IMR-90 (cell line): ENCODE measurements at regions not wholly inside any gene's neighbourhood (a gene's known extent, or its start where the extent isn't known, plus 50 kb on each side); places are given as distances from the start of the nearest gene placed in this dataset.

Source experiments
- ATAC-seq: fragments of 200-7000 bp; cut with Tn5 transposase; 2 replicates; pipeline ENCODE4 v1.9.1; 2020; ENCODE audit warnings: low read depth, mild to moderate bottlenecking, moderate library complexity
- BruUV-seq: library from RNA; stranded (reverse); fragments of 400-500 nt; replicated peaks from 2 replicates; lab custom pipeline; 2021; lab: Mats Ljungman, UMichigan
- CTCF ChIA-PET: fragments of 300-600 bp; formaldehyde crosslinking; extraction: SDS; loops from one replicate; lab custom pipeline; 2021; ENCODE audit warnings: antibody characterized with exemption; lab: Yijun Ruan, JAX
- POLR2A ChIA-PET: fragments of 300-600 bp; sonication (Branson Sonifier 250); formaldehyde crosslinking; loops from one replicate; lab custom pipeline; 2022; ENCODE audit warnings: antibody characterized with exemption; ENCODE audit not compliant: unreplicated experiment; lab: Charles Lee
- DNase-seq: peaks from one replicate; pipeline ENCODE4 v3.0.0; 2013
- H2AFZ ChIP-seq: replicated peaks from 2 replicates; pipeline ENCODE3; 2013; ENCODE audit warnings: low read length, mild to moderate bottlenecking; ENCODE audit not compliant: poor library complexity
- H2AK5ac ChIP-seq: 2 replicates; pipeline ENCODE4 v1.6.1; 2013; ENCODE audit warnings: low read depth, low read length, inconsistent platforms
- H2AK9ac ChIP-seq: replicated peaks from 2 replicates; pipeline ENCODE3; 2013; ENCODE audit warnings: mild to moderate bottlenecking, low read depth, low read length, moderate library complexity; ENCODE audit not compliant: poor library complexity
- H2BK120ac ChIP-seq: 2 replicates; pipeline ENCODE4 v1.6.1; 2013; ENCODE audit warnings: low read depth, low read length, inconsistent platforms
- H2BK15ac ChIP-seq: 3 replicates; pipeline ENCODE4 v1.6.1; 2013; ENCODE audit warnings: low read depth, low read length, inconsistent platforms
- H2BK20ac ChIP-seq: 2 replicates; pipeline ENCODE4 v1.6.1; 2013; ENCODE audit warnings: low read depth, mild to moderate bottlenecking, inconsistent platforms, low read length, moderate library complexity
- H2BK5ac ChIP-seq: 2 replicates; pipeline ENCODE4 v1.6.1; 2013; ENCODE audit warnings: mild to moderate bottlenecking, low read depth, low read length, inconsistent platforms; ENCODE audit not compliant: poor library complexity, severe bottlenecking
- H3K14ac ChIP-seq: replicated peaks from 2 replicates; pipeline ENCODE4 v1.6.1; 2013; ENCODE audit warnings: low read depth, low read length, inconsistent platforms
- H3K18ac ChIP-seq: 2 replicates; pipeline ENCODE4 v1.6.1; 2013; ENCODE audit warnings: low read depth, low read length, control low read depth
- H3K23ac ChIP-seq: 2 replicates; pipeline ENCODE4 v1.6.1; 2013; ENCODE audit warnings: low read depth, low read length, inconsistent platforms
- H3K27ac ChIP-seq: 2 replicates; pipeline ENCODE4 v1.5.1; 2013; ENCODE audit warnings: mild to moderate bottlenecking, control low read depth, low read length; ENCODE audit not compliant: insufficient read depth
- H3K27me3 ChIP-seq: 2 replicates; pipeline ENCODE4 v1.6.1; 2013; ENCODE audit warnings: low read length; ENCODE audit not compliant: control insufficient read depth, insufficient read depth
- H3K36me3 ChIP-seq: 2 replicates; pipeline ENCODE4 v1.6.1; 2013; ENCODE audit warnings: low read length, mixed read lengths; ENCODE audit not compliant: control insufficient read depth, insufficient read depth
- H3K4ac ChIP-seq: 2 replicates; pipeline ENCODE4 v1.6.1; 2013; ENCODE audit warnings: low read depth, low read length, inconsistent platforms
- H3K4me1 ChIP-seq: 2 replicates; pipeline ENCODE4 v1.6.1; 2013; ENCODE audit warnings: low read length, mixed read lengths; ENCODE audit not compliant: control insufficient read depth, insufficient read depth
- H3K4me2 ChIP-seq: 2 replicates; pipeline ENCODE4 v1.6.1; 2013; ENCODE audit warnings: low read depth, mild to moderate bottlenecking, control low read depth, low read length, moderate library complexity
- H3K4me3 ChIP-seq: 2 replicates; pipeline ENCODE4 v1.5.1; 2013; ENCODE audit warnings: low read depth, mild to moderate bottlenecking, control low read depth, low read length, moderate library complexity; ENCODE audit not compliant: insufficient read depth
- H3K56ac ChIP-seq: 2 replicates; pipeline ENCODE4 v1.6.1; 2013; ENCODE audit warnings: low read length, inconsistent platforms; ENCODE audit not compliant: insufficient read depth; ENCODE audit errors: extremely low read depth
- H3K79me1 ChIP-seq, 2 experiments: 2 replicates each; pipeline ENCODE4 v1.6.1; 2013; ENCODE audit warnings: low read length in 2 of 2, inconsistent platforms in 1 of 2, low read depth in 1 of 2
- H3K9ac ChIP-seq: 2 replicates; pipeline ENCODE4 v1.6.1; 2013; ENCODE audit warnings: low read depth, low read length, control low read depth
- H3K9me1 ChIP-seq: 2 replicates; pipeline ENCODE4 v1.6.1; 2013; ENCODE audit warnings: low read length, inconsistent platforms; ENCODE audit not compliant: insufficient read depth
- H3K9me3 ChIP-seq: 2 replicates; pipeline ENCODE4 v1.6.1; 2013; ENCODE audit warnings: low read length; ENCODE audit not compliant: control insufficient read depth, insufficient read depth
- H4K20me1 ChIP-seq: 2 replicates; pipeline ENCODE4 v1.6.1; 2013; ENCODE audit warnings: low read length, inconsistent platforms; ENCODE audit not compliant: insufficient read depth
- H4K5ac ChIP-seq: 2 replicates; pipeline ENCODE4 v1.6.1; 2013; ENCODE audit warnings: mild to moderate bottlenecking, low read depth, low read length, control low read depth
- H4K8ac ChIP-seq, 2 experiments: 2 replicates each; pipeline ENCODE4 v1.6.1; 2013; ENCODE audit warnings: low read depth in 2 of 2, low read length in 2 of 2, control low read depth in 1 of 2, inconsistent platforms in 1 of 2
- H4K91ac ChIP-seq: 2 replicates; pipeline ENCODE4 v1.6.1; 2013; ENCODE audit warnings: low read depth, low read length, inconsistent platforms; ENCODE audit not compliant: insufficient read depth
- BHLHE40 ChIP-seq: fragments of 150-350 bp; IDR thresholded peaks from 2 replicates; pipeline ENCODE4 v1.6.1; 2016; ENCODE audit warnings: mild to moderate bottlenecking, low read depth, low read length
- CEBPB ChIP-seq: IDR thresholded peaks from 2 replicates; pipeline ENCODE4 v1.6.1; 2012; ENCODE audit warnings: low read depth, low read length, improper control_type of control experiment
- CHD1 ChIP-seq: IDR thresholded peaks from 2 replicates; pipeline ENCODE4 v1.6.1; 2012; ENCODE audit warnings: low read depth, low read length, improper control_type of control experiment
- FOS ChIP-seq: fragments of 150-350 bp; IDR thresholded peaks from 2 replicates; pipeline ENCODE4 v1.6.1; 2016; ENCODE audit warnings: low read depth, low read length
- MAFK ChIP-seq: IDR thresholded peaks from 2 replicates; pipeline ENCODE4 v1.6.1; 2012; ENCODE audit warnings: low read depth, low read length, improper control_type of control experiment
- POLR2A ChIP-seq: IDR thresholded peaks from 2 replicates; pipeline ENCODE4 v1.6.1; 2012; ENCODE audit warnings: mild to moderate bottlenecking, low read depth, low read length
- RAD21 ChIP-seq: IDR thresholded peaks from 2 replicates; pipeline ENCODE4 v1.6.1; 2012; ENCODE audit warnings: low read length, improper control_type of control experiment
- RFX5 ChIP-seq: IDR thresholded peaks from 2 replicates; pipeline ENCODE4 v1.8.0; 2012; ENCODE audit warnings: low read depth, mild to moderate bottlenecking, low read length, moderate library complexity
- SMC3 ChIP-seq: fragments of 150-350 bp; IDR thresholded peaks from 2 replicates; pipeline ENCODE4 v1.6.1; 2016; ENCODE audit warnings: low read depth, mild to moderate bottlenecking, antibody characterized with exemption, low read length, moderate library complexity
- USF2 ChIP-seq: fragments of 150-350 bp; IDR thresholded peaks from 2 replicates; pipeline ENCODE4 v1.6.1; 2017; ENCODE audit warnings: mild to moderate bottlenecking, antibody characterized with exemption, low read length, low read depth
- WGBS, 2 experiments: methylation state at CpG; one replicate each; pipeline versions ENCODE4 v1.1.5 to v1.1.7; 2013; ENCODE audit warnings: missing lambda C conversion rate in 2 of 2; ENCODE audit not compliant: insufficient read length in 1 of 2; ENCODE audit errors: extremely low coverage in 2 of 2; 5-methylcytosine and 5-hydroxymethylcytosine counted together
- dilution Hi-C: fragments of 300-500 bp; cut with HindIII; formaldehyde crosslinking; loops from one replicate; pipeline ENCODE4 v1.14.3; 2018; ENCODE audit warnings: low sequenced_read_pairs; ENCODE audit not compliant: unreplicated experiment
- in situ Hi-C: fragments of 300-500 bp; cut with MboI; formaldehyde crosslinking; loops from 3 replicates; pipeline ENCODE4 v1.14.3; 2019; ENCODE audit warnings: low sequenced_read_pairs, inconsistent platforms, mixed read lengths
- intact Hi-C: fragments of 100-400 bp; cut with micrococcal nuclease; formaldehyde crosslinking; loops from 2 replicates; pipeline ENCODE4 v1.10.0; 2022
- TF ChIP-seq, protein P1 (sequence below): fragments of 150-350 bp; IDR thresholded peaks from 2 replicates; pipeline ENCODE4 v1.6.1; 2016; ENCODE audit warnings: low read depth, mild to moderate bottlenecking, low read length, moderate library complexity, borderline replicate concordance

DNA sequence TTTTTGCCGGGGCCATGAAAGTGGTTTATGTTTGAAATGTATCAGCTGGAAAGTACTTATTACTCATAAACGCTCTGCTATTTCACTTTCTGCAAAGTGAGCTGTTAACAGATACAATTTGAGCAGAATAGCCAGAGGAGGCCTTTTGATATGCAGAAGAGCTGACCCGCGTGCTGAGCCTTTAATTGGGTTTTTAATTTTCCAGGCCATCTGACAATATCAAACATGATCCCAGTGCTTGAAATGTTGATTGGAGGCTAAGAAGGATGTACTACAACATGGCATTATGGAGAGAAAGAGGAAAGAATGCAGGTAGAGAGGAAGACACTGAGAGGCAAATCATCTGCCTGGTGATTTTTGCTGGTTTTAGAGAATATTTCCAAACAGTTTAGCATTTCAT is 261.3 kb upstream of the MEIS2 start:
- H4K8ac ChIP-seq: no peak overlapping the region
- no peak overlapping the region for H2BK15ac ChIP-seq
- no peaks in the 10 kb centered on the region for H3K9me1 ChIP-seq
- H2BK5ac ChIP-seq: no peak overlapping the region
- no peak overlapping the region for H3K4ac ChIP-seq
- DNase-seq: no peak
- dilution Hi-C loops: no loop called here
- no peak overlapping the region for H4K5ac ChIP-seq
- no CpG with 5 or more reads among the region's 4 CpGs for WGBS, 2 experiments
- no peak for ATAC-seq
- TF ChIP-seq BHLHE40 (no peak), FOS (no peak), RAD21 (no peak), CHD1 (no peak), MAFK (no peak), CEBPB (no peak), USF2 (no peak), POLR2A (no peak), SMC3 (no peak), RFX5 (no peak)
- TF ChIP-seq, protein P1, sequence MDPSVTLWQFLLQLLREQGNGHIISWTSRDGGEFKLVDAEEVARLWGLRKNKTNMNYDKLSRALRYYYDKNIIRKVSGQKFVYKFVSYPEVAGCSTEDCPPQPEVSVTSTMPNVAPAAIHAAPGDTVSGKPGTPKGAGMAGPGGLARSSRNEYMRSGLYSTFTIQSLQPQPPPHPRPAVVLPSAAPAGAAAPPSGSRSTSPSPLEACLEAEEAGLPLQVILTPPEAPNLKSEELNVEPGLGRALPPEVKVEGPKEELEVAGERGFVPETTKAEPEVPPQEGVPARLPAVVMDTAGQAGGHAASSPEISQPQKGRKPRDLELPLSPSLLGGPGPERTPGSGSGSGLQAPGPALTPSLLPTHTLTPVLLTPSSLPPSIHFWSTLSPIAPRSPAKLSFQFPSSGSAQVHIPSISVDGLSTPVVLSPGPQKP: no peak
- H2BK120ac ChIP-seq: no peak overlapping the region
- CTCF ChIA-PET: no interaction called here
- no peak overlapping the region for H3K23ac ChIP-seq
- H3K79me1 ChIP-seq: no peaks in the 10 kb centered on the region
- no peak overlapping the region for H3K4me3 ChIP-seq
- H3K9me3 ChIP-seq: no peaks in the 10 kb centered on the region
- H3K4me2 ChIP-seq: no peak overlapping the region
- H3K14ac ChIP-seq: no peak overlapping the region
- no peaks in the 10 kb centered on the region for H4K20me1 ChIP-seq
- no peak overlapping the region for H3K9ac ChIP-seq
- POLR2A ChIA-PET: no interaction called here
- no peak overlapping the region for H3K56ac ChIP-seq
- no peaks in the 10 kb centered on the region for H3K4me1 ChIP-seq
- no peak overlapping the region for H4K91ac ChIP-seq
- H2AK5ac ChIP-seq: no peak overlapping the region
- H3K27me3 ChIP-seq: no peaks in the 10 kb centered on the region; the same call in 1 of the 2 replicates
- intact Hi-C loops: no loop called here
- H2BK20ac ChIP-seq: no peak overlapping the region
- in situ Hi-C loops: no loop called here
- no peak overlapping the region for H3K27ac ChIP-seq
- H2AK9ac ChIP-seq: no peak overlapping the region
- H3K36me3 ChIP-seq: no peaks in the 10 kb centered on the region
- no TSS peak for BruUV-seq
- no peak overlapping the region for H2AFZ ChIP-seq
- H3K18ac ChIP-seq: no peak overlapping the region
